ENCODE measurements at regions not wholly inside any gene's neighbourhood (a gene's known extent, or its start where the extent isn't known, plus 50 kb on each side); places are given as distances from the start of the nearest gene placed in this dataset.

DNA sequence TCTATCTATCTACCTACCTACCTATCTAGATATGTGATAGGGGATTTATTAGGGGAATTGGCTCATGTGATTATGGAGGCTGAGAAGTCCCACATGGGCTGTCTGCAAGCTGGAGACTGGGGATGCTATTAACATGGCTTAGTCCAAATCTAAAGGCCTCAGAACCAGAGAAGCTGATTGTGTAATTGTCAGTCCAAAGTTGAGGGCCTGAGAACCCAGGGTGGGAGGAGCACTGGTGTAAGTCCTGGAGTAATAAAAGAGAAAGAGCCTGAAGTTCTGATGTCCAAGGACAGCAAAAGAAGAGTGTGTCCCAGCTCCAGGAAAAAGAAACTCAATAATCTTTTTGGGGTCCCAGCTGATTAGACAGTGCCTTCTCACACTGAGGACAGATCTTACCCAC, 98.5 kb upstream of the SEL1L start:
- TF ChIP-seq, protein P1, sequence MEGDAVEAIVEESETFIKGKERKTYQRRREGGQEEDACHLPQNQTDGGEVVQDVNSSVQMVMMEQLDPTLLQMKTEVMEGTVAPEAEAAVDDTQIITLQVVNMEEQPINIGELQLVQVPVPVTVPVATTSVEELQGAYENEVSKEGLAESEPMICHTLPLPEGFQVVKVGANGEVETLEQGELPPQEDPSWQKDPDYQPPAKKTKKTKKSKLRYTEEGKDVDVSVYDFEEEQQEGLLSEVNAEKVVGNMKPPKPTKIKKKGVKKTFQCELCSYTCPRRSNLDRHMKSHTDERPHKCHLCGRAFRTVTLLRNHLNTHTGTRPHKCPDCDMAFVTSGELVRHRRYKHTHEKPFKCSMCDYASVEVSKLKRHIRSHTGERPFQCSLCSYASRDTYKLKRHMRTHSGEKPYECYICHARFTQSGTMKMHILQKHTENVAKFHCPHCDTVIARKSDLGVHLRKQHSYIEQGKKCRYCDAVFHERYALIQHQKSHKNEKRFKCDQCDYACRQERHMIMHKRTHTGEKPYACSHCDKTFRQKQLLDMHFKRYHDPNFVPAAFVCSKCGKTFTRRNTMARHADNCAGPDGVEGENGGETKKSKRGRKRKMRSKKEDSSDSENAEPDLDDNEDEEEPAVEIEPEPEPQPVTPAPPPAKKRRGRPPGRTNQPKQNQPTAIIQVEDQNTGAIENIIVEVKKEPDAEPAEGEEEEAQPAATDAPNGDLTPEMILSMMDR (IDR thresholded peaks at IDR 0.05; ENCODE audit: poor library complexity, severe bottlenecking) = no peak
- ATAC-seq (ENCODE audit: low read depth) (no peak), DNase-seq (ENCODE audit: low spot score) (no peak)
- Histone ChIP-seq H3K9me3 (ENCODE audit: severe bottlenecking) (no peaks in the 10 kb centered on the region), H3K27ac (ENCODE audit: poor library complexity, severe bottlenecking) (no peak overlapping the region), H3K36me3 (ENCODE audit: low read depth) (no peaks in the 10 kb centered on the region), H3K27me3 (ENCODE audit: insufficient read depth, poor library complexity, severe bottlenecking) (no peaks in the 10 kb centered on the region), H3K4me3 (ENCODE audit: severe bottlenecking) (no peak overlapping the region), H3K4me1 (ENCODE audit: insufficient read depth, poor library complexity, severe bottlenecking) (no peaks in the 10 kb centered on the region)

DNA sequence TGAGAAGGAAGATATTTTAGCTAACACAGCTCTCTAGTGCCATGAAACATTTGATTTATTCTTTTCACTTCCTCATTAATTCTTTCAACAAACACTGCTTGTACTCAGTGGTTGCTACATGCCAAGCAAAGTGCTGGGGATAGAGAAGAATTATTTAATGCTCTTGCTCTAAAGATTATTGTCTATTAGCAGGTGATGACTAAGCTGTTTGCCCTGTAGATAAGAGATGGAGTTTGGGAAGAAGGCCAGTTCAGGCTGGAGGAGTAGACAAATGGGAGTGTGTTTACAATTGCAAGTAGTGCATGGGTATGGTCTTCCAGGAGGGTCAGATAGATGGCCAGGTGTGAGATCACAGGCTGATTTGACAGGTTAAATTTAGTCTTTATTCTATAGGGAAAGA, 99.8 kb upstream of the SEL1L start:
- Histone ChIP-seq H3K27ac (ENCODE audit: poor library complexity, severe bottlenecking) (no peak overlapping the region), H3K27me3 (ENCODE audit: insufficient read depth, poor library complexity, severe bottlenecking) (no peaks in the 10 kb centered on the region)
- TF ChIP-seq, protein P1 (IDR thresholded peaks at IDR 0.05; ENCODE audit: poor library complexity, severe bottlenecking) = no peak

DNA sequence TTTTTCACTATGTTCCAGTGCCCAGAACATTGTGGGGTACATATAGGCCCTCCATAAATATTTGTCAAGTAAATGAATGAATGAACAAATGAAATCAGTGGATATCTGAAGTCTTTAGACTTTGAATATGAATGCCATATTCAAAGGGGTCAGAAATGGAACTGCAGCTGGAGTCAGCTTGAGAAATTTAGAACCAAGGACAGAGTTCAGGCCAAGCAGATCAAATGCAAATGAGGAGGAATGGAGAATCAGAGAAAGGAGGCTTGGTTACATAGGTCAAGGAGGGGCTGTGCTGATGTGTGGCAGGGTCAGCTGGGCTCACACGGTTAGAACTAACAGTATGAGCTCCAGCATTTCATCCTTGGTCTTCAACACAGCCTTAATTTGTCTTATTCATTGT, 104.0 kb upstream of the SEL1L start:
- no peak for ATAC-seq (ENCODE audit: low read depth)
- no peaks in the 10 kb centered on the region for H3K4me1 ChIP-seq (ENCODE audit: insufficient read depth, poor library complexity, severe bottlenecking)
- no peaks in the 10 kb centered on the region for H3K36me3 ChIP-seq (ENCODE audit: low read depth)
- TF ChIP-seq, protein P1 (IDR thresholded peaks at IDR 0.05; ENCODE audit: poor library complexity, severe bottlenecking) = no peak
- peaks cover 9% of the 10 kb centered on the region for H3K27me3 ChIP-seq (ENCODE audit: insufficient read depth, poor library complexity, severe bottlenecking)
- no peaks in the 10 kb centered on the region for H3K9me3 ChIP-seq (ENCODE audit: severe bottlenecking)
- H3K4me3 ChIP-seq (ENCODE audit: severe bottlenecking) = no peak overlapping the region
- no peak overlapping the region for H3K27ac ChIP-seq (ENCODE audit: poor library complexity, severe bottlenecking)
- no peak for DNase-seq (ENCODE audit: low spot score)

More for the DNA sequence above, 99.8 kb upstream of the SEL1L start:
- ATAC-seq (ENCODE audit: low read depth) = no peak
- Histone ChIP-seq H3K4me1 (ENCODE audit: insufficient read depth, poor library complexity, severe bottlenecking) (no peaks in the 10 kb centered on the region), H3K9me3 (ENCODE audit: severe bottlenecking) (no peaks in the 10 kb centered on the region), H3K36me3 (ENCODE audit: low read depth) (no peaks in the 10 kb centered on the region), H3K4me3 (ENCODE audit: severe bottlenecking) (no peak overlapping the region)
- no peak for DNase-seq (ENCODE audit: low spot score)

DNA sequence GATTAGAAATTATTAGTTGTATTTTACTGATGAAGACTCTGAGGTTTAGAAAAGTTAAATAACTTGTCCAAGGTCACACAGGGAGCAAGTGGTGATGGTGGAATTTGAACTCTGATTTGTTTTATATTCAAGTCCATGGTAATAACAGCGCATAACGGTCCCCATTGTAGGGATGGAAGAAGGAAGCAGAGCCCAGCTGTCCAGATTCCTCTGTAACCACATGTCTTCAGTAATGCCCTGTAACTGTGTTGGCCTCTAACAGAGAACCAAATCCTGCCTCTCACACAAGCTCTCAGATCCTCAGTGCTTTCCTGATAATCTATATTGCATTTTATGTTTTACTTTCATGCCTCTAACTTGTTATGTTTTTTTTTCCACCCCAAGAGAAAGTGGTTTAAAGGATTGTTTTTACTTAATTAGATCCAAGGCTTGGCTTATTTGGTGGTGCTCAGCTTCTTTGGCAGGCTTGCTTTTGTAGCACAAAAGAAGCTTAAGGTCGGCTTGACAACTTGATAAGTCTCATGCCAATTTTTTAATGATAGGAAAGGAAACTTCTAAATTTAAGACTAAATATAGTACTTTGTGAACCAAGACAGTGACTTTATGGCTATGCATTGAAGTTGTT, 105.1 kb upstream of the SEL1L start:
- H3K4me3 ChIP-seq (ENCODE audit: severe bottlenecking) = no peak overlapping the region

DNA sequence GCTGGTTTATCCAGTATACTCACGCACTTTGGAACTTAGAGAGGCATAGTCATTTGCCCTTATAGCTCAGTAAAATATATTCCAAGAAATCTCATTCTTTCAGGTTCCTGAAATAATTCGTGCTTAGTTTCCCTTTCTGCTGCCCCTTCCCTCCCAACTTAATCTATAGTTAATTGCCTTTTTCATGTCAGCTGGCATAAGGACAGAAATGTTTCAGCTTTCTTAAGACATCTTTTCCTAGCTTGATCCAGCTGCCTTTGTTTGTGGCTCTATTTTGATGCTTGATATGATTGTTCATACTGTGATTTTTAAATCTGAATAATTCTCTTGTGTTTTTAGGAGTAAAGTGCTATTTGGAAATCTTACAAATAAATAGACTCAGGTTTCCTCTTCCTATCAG, 120.0 kb upstream of the SEL1L start:
- DNase-seq (ENCODE audit: low spot score) (no peak), ATAC-seq (ENCODE audit: low read depth) (no peak)
- Histone ChIP-seq H3K27me3 (ENCODE audit: insufficient read depth, poor library complexity, severe bottlenecking) (no peaks in the 10 kb centered on the region), H3K4me1 (ENCODE audit: insufficient read depth, poor library complexity, severe bottlenecking) (no peaks in the 10 kb centered on the region), H3K4me3 (ENCODE audit: severe bottlenecking) (no peak overlapping the region), H3K9me3 (ENCODE audit: severe bottlenecking) (no peaks in the 10 kb centered on the region), H3K27ac (ENCODE audit: poor library complexity, severe bottlenecking) (no peak overlapping the region), H3K36me3 (ENCODE audit: low read depth) (no peaks in the 10 kb centered on the region)
- TF ChIP-seq, protein P1 (IDR thresholded peaks at IDR 0.05; ENCODE audit: poor library complexity, severe bottlenecking) = no peak

More for the DNA sequence above, 105.1 kb upstream of the SEL1L start:
- Histone ChIP-seq H3K9me3 (ENCODE audit: severe bottlenecking) (no peaks in the 10 kb centered on the region), H3K4me1 (ENCODE audit: insufficient read depth, poor library complexity, severe bottlenecking) (no peaks in the 10 kb centered on the region), H3K27me3 (ENCODE audit: insufficient read depth, poor library complexity, severe bottlenecking) (peaks cover 9% of the 10 kb centered on the region), H3K27ac (ENCODE audit: poor library complexity, severe bottlenecking) (no peak overlapping the region), H3K36me3 (ENCODE audit: low read depth) (no peaks in the 10 kb centered on the region)
- TF ChIP-seq, protein P1 (IDR thresholded peaks at IDR 0.05; ENCODE audit: poor library complexity, severe bottlenecking) = no peak
- ATAC-seq (ENCODE audit: low read depth) (no peak), DNase-seq (ENCODE audit: low spot score) (no peak)

Data from RWPE2 (cell line).